Pancreas (tissue), 10 donors: ENCODE measurements at regions not wholly inside any gene's neighbourhood (a gene's known extent, or its start where the extent isn't known, plus 50 kb on each side); places are given as distances from the start of the nearest gene placed in this dataset.

Experiments
- ATAC-seq, 4 donors: fragments of 200-7000 bp; cut with Tn5 transposase; one replicate each; pipeline versions ENCODE4 v1.8.0 to v1.9.1; 2020; ENCODE audit warnings: mild to moderate bottlenecking in 4 of 4, moderate library complexity in 4 of 4
- DNase-seq, 6 donors: peaks; one replicate each; pipeline ENCODE4 v3.0.0-alpha.2; 2020
- FAIRE-seq: peaks from 2 replicates; lab custom pipeline; 2012; peaks lifted over from hg19 to GRCh38; lab: Jason Lieb, UNC
- H3K27ac ChIP-seq, 4 donors: fragments of 200-600 bp; sonication (generic); 1 replicate in 3 of 4; 2 replicates in 1 of 4; pipeline versions ENCODE4 v1.5.0 to v1.8.0; 2020
- H3K27me3 ChIP-seq, 4 donors: fragments of 200-600 bp; one replicate each; pipeline ENCODE4 v1.8.0; 2021
- H3K36me3 ChIP-seq, 3 donors: fragments of 200-600 bp; sonication (generic) in 1 of 3; one replicate each; pipeline versions ENCODE4 v1.5.0 to v1.8.0; 2020 to 2021
- H3K4me1 ChIP-seq, 3 donors: fragments of 200-600 bp; one replicate each; pipeline ENCODE4 v1.8.0; 2021
- H3K4me3 ChIP-seq, 4 donors: fragments of 200-600 bp; sonication (generic) in 2 of 4; one replicate each; pipeline versions ENCODE4 v1.5.0 to v1.8.0; 2020 to 2021
- H3K9me3 ChIP-seq, 4 donors: fragments of 200-600 bp; one replicate each; pipeline ENCODE4 v1.8.0; 2021
- WGBS, 2 donors: extraction: QIAGEN DNeasy Blood & Tissue Kit; methylation state at CpG; one replicate each; pipeline ENCODE4 v1.1.7; 2013; 5-methylcytosine and 5-hydroxymethylcytosine counted together
- intact Hi-C, 3 donors: fragments of 100-400 bp; cut with DNase I; formaldehyde crosslinking; loops; one replicate each; pipeline versions ENCODE4 v1.11.1 to v1.14.2; 2022
- TF ChIP-seq, protein P1 (sequence below), 4 donors: fragments of 200-600 bp; sonication (generic) in 3 of 4; IDR thresholded peaks; one replicate each; pipeline versions ENCODE4 v1.5.0 to v1.8.0; 2021; ENCODE audit warnings: antibody characterized with exemption in 4 of 4
- donor health status: healthy with polysubstance abuse.
- donor health status: DM: no; HTN: no; CAD: no; lungs with moderate emphysema.
- donor health status: DM: no; HTN: no; CAD: no.
- donor health status: control.
- donor health status: control.
- donor health status: Bipolar disorder and iron deficiency.
- donor health status: DM: yes; HTN: yes; CAD: no.
- donor health status: DM: no; HTN: no; CAD: no.
- donor health status: DM: no; HTN: no; CAD: no.
- donor health status: DM: yes; HTN: yes; CAD: no.

DNA sequence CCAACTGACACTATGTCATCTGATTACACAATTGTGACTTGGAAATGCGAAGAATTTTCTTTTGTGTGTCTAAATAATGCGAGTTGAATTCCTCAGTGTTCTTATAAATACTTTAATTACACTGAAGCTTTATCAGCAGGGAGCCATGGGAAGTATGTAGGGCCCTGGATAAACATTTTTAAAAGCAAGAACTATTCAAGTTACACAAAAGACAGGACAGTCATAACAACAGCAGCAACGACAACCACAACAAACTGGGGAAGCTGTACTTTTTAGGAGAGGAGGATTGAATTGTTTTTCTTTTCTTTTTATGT, 250.3 kb upstream of the ZNF608 start:
- DNase-seq (no peak), ATAC-seq (no peak), FAIRE-seq (no peak)
- no peak overlapping the region for H3K27ac ChIP-seq
- no peaks in the 10 kb centered on the region for H3K4me1 ChIP-seq
- intact Hi-C loops: no loop called here
- TF ChIP-seq, protein P1, sequence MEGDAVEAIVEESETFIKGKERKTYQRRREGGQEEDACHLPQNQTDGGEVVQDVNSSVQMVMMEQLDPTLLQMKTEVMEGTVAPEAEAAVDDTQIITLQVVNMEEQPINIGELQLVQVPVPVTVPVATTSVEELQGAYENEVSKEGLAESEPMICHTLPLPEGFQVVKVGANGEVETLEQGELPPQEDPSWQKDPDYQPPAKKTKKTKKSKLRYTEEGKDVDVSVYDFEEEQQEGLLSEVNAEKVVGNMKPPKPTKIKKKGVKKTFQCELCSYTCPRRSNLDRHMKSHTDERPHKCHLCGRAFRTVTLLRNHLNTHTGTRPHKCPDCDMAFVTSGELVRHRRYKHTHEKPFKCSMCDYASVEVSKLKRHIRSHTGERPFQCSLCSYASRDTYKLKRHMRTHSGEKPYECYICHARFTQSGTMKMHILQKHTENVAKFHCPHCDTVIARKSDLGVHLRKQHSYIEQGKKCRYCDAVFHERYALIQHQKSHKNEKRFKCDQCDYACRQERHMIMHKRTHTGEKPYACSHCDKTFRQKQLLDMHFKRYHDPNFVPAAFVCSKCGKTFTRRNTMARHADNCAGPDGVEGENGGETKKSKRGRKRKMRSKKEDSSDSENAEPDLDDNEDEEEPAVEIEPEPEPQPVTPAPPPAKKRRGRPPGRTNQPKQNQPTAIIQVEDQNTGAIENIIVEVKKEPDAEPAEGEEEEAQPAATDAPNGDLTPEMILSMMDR (IDR thresholded peaks at IDR 0.05): no peak
- no peaks in the 10 kb centered on the region for H3K9me3 ChIP-seq
- WGBS, 2 donors: 85 to 88% methylated on average over 3 of the region's 3 CpGs
- H3K27me3 ChIP-seq: no peaks in the 10 kb centered on the region
- H3K36me3 ChIP-seq: no peaks in the 10 kb centered on the region
- H3K4me3 ChIP-seq: no peak overlapping the region

DNA sequence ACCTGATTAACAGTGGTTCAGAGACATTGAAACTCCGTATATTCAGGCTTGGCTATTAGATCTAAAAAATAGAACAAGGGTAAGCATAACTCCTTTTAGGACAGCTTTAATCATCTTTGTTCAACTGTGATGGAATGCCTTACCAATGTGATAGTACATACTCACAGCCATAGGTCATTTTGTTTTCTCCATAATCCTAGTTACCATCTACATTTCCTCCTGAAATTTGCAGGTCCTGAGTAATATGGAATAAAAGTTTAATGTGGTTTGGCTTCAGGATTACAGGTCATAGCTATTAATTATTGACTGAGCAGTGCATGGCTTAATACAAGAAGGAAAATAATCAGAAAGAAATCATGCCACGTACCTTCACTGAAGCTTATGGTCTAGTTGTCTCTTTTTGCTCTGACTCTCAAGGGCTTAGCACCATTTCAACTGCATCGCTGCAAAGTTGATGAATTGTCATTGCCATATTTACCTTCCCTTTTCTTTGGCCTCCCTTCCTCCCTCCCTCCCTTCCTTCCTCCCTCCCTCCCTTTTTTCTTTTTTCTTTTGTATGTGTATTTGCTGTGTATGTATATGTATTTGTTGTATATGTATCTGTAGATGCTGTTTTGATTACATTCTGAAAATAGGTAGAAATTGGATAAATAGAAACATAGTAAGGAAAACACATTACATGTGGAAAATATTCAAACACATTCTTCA, 250.9 kb upstream of the ZNF608 start:
- no peak overlapping the region for H3K27ac ChIP-seq
- no peak for ATAC-seq
- no peak overlapping the region for H3K4me3 ChIP-seq
- TF ChIP-seq, protein P1 (IDR thresholded peaks at IDR 0.05): no peak
- H3K36me3 ChIP-seq: no peaks in the 10 kb centered on the region
- 73 to 76% methylated on average over 3 of the region's 3 CpGs for whole genome bisulfite sequencing, 2 donors
- no peaks in the 10 kb centered on the region for H3K9me3 ChIP-seq
- no peaks in the 10 kb centered on the region for H3K27me3 ChIP-seq
- intact Hi-C loops: no loop called here
- no peak for FAIRE-seq
- H3K4me1 ChIP-seq: no peaks in the 10 kb centered on the region
- DNase-seq: no peak

DNA sequence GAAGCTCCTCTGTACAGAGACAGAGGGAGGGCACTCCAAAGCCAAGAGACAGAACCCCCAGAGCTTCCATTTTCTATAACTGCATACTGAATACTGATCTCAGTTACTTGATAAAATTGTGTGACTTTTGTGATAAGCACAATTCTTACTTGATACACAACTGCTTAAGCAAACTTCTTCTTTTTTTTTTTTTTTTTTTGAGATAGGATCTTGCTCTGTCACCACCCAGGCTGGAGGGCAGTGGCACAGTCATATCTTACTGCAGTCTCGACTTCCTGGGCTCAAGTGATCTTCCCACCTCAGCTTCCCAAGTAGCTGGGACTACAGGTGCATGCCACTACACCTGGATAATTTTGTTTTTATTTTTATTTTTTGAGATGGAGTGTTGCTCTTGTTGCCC, 252.1 kb upstream of the ZNF608 start:
- intact Hi-C loops: no loop called here
- DNase-seq (no peak), FAIRE-seq (no peak), ATAC-seq (no peak)
- Histone ChIP-seq H3K27ac (no peak overlapping the region), H3K27me3 (no peaks in the 10 kb centered on the region), H3K4me1 (no peaks in the 10 kb centered on the region), H3K36me3 (no peaks in the 10 kb centered on the region), H3K4me3 (no peak overlapping the region), H3K9me3 (no peaks in the 10 kb centered on the region)
- WGBS, 2 donors: 69 to 78% methylated on average over 1 of the region's 1 CpG
- TF ChIP-seq, protein P1 (IDR thresholded peaks at IDR 0.05): no peak

DNA sequence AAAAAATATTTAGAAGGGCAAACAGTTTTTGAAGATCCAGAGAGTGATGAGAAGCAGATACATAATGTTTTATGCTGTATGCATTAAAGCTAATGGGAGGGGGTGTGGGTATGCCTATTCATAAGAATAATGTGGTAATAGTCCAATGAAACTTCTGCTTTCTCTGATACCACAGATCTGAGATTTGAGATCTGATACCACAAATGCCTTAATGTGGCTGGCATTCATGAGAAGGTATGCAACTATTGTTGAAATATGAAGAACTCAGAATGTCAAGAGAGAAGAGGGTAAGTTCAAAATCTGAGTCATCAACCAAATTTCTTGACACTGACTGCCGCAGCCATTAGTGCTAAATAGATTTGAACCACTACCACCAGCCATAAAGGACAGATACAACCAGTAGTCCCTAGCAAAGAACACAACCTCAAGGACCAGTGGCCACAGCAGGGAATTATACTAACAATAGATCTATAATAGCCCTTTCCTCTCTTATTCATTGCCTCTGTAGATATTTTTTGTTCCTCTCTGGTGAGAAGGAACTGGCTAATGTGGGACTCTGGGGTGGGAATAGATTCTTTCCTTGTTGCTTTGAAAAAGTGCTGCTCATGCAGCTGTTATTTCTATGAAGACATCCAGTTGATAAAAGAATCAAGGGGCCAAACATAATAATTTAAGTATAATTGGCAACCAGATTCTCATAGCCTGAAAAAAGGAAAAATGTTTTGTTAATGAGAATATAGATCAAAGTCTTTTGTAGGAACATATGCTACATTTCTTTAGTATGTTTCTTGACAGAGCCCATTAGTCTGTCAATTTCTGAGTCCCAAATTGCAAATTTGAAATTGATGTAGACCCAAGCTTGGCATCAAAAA, 256.5 kb upstream of the ZNF608 start:
- H3K4me3 ChIP-seq: no peak overlapping the region
- 79 to 96% methylated on average over 1 of the region's 1 CpG for WGBS, 2 donors
- H3K36me3 ChIP-seq: no peaks in the 10 kb centered on the region
- H3K9me3 ChIP-seq: no peaks in the 10 kb centered on the region
- peaks cover 0 to 18% (median 3%) of the 10 kb centered on the region in 3 donors for H3K4me1 ChIP-seq
- no peak overlapping the region for H3K27ac ChIP-seq
- TF ChIP-seq, protein P1 (IDR thresholded peaks at IDR 0.05): no peak
- intact Hi-C loops: loop anchor here in 1 of 3 donors (10.0 kb wide), 1 partner anchor 88 kb away; no protein-coding TSS in a partner anchor
- H3K27me3 ChIP-seq: no peaks in the 10 kb centered on the region
- no peak for DNase-seq
- FAIRE-seq: no peak
- ATAC-seq: no peak
